GM11168 (cell line): ENCODE measurements at regions not wholly inside any gene's neighbourhood (a gene's known extent, or its start where the extent isn't known, plus 50 kb on each side); places are given as distances from the start of the nearest gene placed in this dataset.

Source experiments
- in situ Hi-C: fragments of 300-500 bp; cut with MboI; formaldehyde crosslinking; loops from one replicate; pipeline ENCODE4 v1.12.0; 2022; ENCODE audit warnings: low sequenced_read_pairs; ENCODE audit not compliant: unreplicated experiment

DNA sequence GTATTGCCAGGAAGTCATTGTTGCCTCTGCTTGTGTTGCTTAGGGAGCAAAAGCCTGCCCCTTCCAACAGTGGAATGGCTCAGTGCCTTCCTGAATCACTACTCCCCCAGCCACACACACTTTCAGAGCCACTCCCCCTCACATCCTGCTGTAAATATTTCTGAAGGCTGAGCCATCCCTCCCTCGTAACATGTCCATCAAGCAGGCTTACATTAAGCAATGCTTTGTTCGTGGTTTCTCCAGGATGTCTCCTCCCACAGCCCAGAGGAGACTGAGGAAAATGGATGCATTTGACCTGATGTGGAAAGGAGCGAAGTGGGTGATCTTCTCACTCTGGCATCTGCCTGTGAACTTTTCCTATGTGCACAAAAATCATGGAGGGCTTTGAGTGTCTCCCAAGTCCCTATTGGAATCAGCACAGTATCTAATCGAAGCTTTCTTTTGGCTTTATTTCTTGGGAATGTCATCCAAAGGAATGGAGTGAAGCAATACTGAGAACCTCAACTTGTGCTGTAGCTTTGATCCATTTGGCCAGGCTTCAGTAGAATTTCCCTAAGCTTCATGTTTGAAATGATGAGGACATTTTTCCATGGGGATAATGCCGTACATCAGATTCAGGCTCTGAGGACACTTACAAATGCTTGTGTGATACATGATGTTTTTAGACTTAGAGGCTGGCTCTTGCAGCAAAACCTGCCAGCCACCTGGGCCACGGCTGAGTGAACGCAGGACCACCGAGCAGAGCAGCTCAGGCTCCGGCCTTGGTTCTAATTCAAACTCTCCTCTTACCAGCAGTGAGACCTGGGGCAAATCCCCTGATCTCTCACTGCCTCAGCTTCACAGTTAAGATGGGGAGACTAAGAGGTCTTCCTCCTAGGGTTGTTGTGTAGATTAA, 389.1 kb downstream of the ENC1 start:
- in situ Hi-C loops: no loop called here

DNA sequence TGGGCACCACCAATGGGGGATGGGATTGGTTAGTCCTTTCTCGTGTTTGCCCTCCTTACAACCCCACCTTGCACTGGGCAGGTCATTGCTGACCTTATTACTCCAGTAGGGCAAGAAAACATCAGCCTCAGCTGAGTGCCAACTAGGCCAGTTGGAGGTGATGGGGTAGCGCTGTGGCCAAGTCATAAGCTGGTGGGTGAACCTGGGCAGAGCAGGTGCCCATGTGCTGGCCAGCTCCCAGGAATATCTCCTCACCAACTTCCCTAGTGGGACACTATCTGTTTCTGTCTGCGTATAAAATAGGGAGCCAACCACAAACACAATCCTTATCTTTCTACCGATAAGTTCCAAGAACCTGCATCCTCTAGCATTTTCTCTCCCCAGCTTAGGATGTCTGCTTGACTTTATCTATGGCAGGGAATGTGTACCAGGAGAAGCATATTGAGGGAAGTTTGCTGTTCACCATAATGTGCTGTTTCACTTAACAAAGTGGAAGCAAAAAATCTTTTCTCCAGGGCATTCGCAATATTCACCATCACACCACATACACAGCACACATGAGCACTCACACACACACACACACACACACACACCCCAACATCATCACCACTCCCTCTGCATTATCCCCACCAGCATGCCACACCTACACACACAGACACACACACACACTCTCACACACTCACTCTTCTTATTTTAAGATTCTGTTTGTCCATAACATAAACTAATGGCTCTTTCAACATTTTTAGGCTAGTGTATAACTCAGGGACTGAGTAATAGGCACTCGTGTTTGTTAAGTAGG, 390.0 kb downstream of the ENC1 start:
- in situ Hi-C loops: no loop called here

DNA sequence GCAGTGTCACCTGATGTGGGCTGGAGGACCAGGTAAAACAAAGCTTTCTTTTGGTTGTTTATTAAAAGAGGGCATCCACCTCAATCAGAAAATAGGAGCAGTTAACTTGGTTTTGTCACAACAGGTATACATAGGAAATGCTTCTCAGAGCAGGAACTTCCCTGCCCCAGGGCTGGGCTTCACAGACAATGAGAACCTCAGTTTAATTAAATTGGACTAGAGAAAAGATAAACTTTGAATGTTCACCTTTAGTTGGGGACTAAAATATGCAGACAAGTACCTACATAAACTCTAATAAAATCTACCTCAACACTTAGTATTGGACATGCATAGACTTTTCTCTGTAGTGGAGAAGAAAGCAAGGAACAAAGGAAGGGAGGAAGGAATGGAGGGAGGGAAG, 392.0 kb downstream of the ENC1 start:
- in situ Hi-C loops: no loop called here

DNA sequence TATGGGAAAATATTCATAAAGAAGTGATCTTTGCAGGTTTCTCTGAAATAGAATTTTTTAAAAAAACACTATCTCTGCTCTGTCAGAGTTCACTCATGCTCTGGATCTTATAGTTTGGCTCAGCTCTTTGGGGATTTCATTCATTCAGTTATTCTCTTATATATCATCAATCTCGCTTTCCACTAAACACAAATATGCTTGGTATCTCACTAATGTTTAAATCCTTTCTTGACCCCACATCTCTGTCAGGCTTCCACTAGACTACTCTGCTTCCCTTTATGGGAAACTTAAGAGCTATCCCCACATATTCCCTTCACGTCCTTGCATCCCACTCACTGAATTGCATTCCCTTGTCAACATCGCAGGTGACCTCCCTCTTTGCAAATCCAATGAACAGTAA, 396.1 kb downstream of the ENC1 start:
- in situ Hi-C loops: no loop called here

GRCh38 chr5:74243634-74244033, 396.9 kb downstream of the ENC1 start:
- in situ Hi-C loops: no loop called here

- in situ Hi-C loops: no loop called here
Observed at GRCh38 chr5:74242516-74242915, 398.0 kb downstream of the ENC1 start.

DNA sequence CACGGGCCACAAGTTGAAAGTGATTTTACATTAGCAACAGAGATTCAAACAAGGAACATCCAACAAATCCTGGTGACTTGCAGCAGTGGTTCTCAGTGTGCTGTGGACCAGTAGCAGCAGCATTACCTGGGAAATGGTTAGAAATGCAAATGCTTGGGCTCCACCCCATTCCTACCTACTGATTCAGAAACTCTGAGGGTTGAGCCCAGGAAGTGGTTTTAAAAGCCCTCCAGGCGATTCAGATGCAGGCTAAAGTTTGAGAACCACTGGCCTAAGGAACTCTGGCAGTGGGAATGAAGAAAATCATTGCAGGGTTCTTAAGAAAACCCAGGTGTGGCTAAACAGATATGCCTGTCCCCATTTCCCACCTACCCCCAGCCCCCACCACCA, 398.8 kb downstream of the ENC1 start:
- in situ Hi-C loops: no loop called here

DNA sequence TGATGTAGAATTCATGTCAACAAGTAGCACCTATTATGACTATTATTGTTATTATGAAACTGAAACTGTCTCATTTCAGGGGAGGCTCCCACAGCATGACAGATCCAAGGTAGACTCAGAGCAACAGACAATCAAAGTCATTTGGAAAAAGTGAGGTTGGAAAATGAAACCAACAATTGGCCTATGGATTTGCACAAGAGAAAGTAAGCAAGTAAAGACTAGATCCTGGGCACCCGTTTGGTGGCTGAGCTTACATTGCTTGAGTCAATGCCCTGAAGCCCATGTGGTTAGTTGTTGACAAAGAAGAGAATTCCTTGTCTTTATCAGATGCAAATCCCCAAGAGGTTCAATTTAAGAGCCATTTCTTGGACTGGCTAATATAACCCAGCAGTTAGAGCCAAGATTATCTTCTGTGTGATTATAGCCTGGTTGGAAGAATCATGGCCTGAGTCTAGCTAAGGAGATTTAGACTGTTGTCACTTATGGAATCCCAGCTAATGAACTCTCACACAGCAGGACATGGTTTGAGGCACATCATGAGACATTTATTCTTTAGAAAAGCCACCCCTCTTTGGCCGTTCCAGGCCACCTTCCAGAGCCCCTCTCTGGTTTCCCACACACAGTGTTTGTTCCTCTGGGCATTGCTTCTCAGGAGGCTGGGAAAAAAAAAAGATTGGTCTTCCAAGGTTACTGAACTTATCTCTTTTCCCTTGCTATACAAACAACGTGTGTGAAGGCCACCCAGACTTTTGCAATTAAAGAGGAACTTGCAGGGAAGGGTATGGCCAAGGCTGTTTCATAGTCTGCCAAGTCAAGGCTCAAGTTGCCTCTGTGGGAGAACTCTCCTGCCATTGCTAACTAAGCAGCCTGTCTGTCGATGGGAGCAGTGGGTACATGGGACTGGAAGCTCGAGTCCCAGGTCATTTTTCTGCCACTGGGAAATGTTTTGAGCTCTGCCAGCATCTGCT, 399.5 kb downstream of the ENC1 start:
- in situ Hi-C loops: no loop called here

GRCh38 chr5:74239261-74239660, 401.3 kb downstream of the ENC1 start:
- in situ Hi-C loops: no loop called here

DNA sequence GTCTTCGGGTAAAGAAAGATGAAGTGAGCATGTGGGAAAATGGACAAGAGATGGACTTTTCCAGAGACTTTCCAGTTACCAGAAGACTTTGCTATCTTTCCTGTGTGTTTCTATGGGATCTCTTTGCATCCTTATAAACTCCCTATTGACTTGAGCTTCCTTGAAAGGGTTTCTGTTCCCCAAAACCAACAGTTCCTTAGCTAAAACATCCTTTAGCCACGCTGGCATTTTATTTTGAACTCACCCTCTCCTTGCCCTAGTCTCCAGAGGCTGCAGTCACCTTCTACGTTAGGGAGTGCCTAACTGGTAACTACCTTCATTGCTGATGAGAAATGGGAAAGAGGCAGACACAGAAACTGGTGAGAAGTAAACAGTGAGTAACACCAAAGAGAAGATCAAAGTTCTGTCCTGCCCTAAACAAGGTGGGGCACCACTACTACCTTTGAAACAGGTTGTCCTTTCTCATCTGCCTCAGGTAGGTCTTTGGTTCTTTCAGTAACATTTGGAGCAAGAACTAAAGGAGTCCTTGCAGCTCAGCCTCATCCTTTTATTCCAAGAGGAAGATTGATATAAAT, 402.9 kb downstream of the ENC1 start:
- in situ Hi-C loops: no loop called here

DNA sequence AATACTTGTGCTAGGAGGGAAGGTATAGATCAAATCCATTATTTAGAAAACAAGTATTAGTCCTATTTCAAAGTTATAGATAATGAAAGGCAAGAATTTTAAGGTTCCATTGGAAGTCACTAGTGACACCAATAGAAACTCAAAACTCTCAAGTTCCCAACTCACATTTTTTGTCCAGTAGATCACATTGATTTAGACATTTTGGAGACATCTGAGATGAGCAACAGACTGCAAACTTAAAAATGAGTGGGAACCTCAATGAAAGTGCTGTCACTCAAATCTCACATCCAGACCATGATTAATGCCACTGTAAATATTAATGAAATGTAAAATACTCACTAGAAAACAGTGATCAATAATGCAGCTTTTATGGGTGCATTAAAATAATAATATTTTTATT, 405.0 kb downstream of the ENC1 start:
- in situ Hi-C loops: no loop called here

DNA sequence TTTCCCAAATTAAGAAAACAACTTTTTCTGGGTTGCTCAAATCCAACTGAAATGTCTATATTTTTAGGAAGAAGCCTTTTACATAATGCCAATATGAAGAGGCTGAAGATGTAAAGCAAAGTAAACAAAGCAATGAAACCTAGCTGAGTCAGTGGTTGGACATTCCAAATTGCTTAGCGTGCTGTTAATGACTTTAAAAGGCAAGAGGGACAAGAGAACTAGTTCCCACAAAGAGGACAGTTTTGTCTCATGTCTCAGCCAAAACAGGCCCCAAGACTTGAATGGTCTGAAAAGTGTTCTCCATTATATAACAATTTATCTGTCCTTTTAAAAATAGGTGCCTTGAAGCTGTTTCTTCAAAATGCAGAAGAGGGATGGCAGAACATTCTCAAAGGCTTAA, 407.0 kb downstream of the ENC1 start:
- in situ Hi-C loops: no loop called here

- in situ Hi-C loops: no loop called here
Observed at GRCh38 chr5:74233091-74233490, 407.4 kb downstream of the ENC1 start.

- in situ Hi-C loops: no loop called here
Observed at GRCh38 chr5:74232276-74232675, 408.3 kb downstream of the ENC1 start.

GRCh38 chr5:74231697-74232096, 408.8 kb downstream of the ENC1 start:
- in situ Hi-C loops: no loop called here

GRCh38 chr5:74226716-74227485, 413.6 kb downstream of the ENC1 start:
- in situ Hi-C loops: no loop called here

DNA sequence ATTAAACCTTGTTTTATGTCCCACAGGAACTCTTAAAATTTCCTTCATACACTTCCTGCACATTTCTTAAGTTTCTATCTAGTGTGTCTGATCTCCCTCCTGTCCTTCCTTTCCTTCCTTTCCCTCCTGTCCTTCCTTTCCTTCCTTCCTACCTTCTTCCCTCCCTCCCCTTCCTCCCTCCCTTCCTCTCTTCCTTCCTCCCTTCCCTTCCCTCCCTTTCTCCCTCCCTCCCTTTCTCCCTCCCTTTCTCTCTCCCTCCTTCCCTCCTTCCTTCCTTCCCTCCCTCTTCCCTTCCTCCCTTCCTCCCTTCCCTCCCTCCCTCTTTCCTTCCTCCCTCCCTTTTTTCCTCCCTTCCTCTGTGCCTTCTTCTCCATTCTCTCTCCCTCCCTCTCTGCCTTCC, 414.9 kb downstream of the ENC1 start:
- in situ Hi-C loops: no loop called here

DNA sequence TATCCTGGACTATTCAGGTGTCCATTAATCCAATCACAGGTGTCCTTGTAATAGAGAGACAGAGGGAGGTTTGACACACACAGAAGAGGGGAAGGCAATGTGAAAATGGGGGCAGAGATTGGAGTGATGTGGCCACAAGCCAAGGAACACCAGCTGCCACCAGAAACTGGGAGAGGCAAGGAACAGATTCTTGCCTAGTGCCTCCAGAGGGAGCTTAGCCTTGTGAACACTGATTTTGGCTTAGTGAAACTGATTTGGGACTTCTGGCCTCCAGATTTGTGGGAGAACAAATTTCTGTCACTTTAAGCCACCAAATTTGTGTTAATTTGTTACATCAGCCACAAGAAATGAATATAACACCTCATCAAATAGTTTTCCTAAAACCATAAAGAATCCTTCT, 416.2 kb downstream of the ENC1 start:
- in situ Hi-C loops: loop anchor here (25.0 kb wide), 1 partner anchor 413 kb away; the partner anchor contains the start of gene ENC1

GRCh38 chr5:74222806-74223205, 417.7 kb downstream of the ENC1 start:
- in situ Hi-C loops: loop anchor here (25.0 kb wide), 1 partner anchor 414 kb away; the partner anchor contains the start of gene ENC1
